ENCODE measurements at regions not wholly inside any gene's neighbourhood (a gene's known extent, or its start where the extent isn't known, plus 50 kb on each side); places are given as distances from the start of the nearest gene placed in this dataset.

DNA sequence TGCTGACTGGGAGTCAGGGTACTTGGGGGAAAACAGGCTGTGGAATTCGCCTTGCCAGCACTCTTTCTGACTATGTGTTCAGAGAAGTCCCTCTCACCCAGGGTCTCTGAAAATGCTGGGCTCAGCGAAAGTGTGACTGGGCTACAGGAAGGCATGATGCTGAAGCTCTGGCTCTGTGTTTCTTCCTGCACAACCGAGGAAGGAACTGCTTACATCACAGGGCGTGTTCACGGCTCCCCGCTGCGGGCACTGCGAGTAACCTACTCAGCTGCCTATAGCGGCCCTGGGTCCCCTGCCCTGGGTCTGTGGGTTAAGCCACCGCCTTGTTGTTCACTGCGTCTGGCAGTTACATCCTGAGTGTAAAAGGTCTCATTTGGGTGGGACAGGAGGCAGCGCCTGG lies 222.4 kb upstream of the IRX4 start:
- DNase-seq (no peak), ATAC-seq (no peak)
- H3K27ac ChIP-seq = no peak overlapping the region
- H3K36me3 ChIP-seq = no peaks in the 10 kb centered on the region
- H3K9me3 ChIP-seq = no peaks in the 10 kb centered on the region
- H3K4me3 ChIP-seq = no peak overlapping the region
- intact Hi-C loops (cut with DNase I) = no loop called here
- TF ChIP-seq, protein P1, sequence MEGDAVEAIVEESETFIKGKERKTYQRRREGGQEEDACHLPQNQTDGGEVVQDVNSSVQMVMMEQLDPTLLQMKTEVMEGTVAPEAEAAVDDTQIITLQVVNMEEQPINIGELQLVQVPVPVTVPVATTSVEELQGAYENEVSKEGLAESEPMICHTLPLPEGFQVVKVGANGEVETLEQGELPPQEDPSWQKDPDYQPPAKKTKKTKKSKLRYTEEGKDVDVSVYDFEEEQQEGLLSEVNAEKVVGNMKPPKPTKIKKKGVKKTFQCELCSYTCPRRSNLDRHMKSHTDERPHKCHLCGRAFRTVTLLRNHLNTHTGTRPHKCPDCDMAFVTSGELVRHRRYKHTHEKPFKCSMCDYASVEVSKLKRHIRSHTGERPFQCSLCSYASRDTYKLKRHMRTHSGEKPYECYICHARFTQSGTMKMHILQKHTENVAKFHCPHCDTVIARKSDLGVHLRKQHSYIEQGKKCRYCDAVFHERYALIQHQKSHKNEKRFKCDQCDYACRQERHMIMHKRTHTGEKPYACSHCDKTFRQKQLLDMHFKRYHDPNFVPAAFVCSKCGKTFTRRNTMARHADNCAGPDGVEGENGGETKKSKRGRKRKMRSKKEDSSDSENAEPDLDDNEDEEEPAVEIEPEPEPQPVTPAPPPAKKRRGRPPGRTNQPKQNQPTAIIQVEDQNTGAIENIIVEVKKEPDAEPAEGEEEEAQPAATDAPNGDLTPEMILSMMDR (IDR thresholded peaks at IDR 0.05) = no peak
- no peaks in the 10 kb centered on the region for H3K4me1 ChIP-seq
- H3K27me3 ChIP-seq (ENCODE audit: low read depth) = peaks cover under 1% of the 10 kb centered on the region

DNA sequence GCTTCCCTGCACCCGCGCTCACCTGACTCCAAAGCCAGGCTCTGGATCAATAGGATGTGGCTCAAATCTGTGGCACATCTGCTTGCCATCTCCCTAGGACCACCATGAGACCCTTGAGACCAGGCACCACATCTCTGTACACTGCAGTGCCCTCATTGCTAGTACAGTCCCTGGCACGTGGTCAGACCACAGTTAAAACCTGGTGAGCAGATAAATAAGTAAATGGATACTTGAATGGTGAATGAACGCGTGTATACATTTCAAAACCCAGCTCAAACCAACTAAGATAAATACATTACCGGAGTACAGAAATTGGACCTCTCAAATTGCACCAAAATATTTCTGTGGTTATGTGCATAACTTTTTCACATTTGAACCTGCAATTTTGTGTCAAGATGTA lies 221.2 kb upstream of the IRX4 start:
- H3K36me3 ChIP-seq = no peaks in the 10 kb centered on the region
- no peak for DNase-seq

DNA sequence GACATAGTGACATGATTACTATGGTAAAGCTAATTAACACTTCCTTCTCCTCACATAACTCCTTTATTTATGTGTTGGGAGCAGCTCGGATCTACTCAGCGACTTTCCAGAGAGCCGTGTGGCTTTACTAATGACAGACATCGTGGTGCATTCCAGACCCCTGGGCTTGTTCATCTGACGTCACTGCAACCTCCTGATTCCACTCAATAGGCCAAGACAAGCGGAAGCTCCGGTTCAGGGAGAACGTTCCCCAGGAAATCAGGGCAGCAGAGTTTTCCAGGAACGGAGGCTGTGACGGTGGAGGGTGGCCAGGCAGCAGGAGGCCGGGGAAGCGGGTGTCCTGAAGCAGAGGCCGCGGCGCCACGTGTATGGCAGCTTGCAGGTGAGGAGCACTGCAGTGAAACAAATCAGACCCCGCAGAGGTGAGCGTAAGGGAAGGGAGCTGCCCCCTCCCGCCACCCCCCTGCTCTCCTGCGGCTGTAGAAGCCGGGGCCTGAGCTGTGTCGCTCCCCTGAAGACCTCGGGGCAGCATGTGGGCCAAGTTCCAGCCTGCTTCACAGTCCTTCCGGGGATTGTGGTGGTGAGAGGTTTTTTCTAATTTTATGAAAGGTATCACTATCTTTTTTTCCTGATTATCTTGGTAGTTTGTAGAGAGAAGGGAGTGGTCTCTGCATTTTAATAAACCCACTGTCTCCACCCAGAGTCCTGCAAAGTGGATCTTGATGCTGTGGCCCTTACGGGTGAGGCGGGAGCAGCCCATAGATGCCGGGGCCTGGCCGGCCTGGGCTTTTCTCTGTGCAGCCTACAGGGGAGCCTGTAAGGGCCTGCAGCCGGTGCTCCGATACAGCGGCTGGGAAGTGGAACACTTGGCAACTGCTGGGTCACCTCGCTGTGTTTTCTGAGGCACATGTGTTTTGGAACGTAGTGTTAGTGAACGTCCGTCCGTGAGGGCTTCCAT lies 220.4 kb upstream of the IRX4 start:
- Histone ChIP-seq H3K27me3 (ENCODE audit: low read depth) (peaks cover 6% of the 10 kb centered on the region), H3K36me3 (no peaks in the 10 kb centered on the region), H3K4me1 (no peaks in the 10 kb centered on the region), H3K4me3 (no peak overlapping the region), H3K27ac (no peak overlapping the region), H3K9me3 (no peaks in the 10 kb centered on the region)
- TF ChIP-seq, protein P1 (IDR thresholded peaks at IDR 0.05) = no peak
- intact Hi-C loops (cut with DNase I) = no loop called here
- ATAC-seq = no peak
- DNase-seq = no peak

More for the DNA sequence above, 221.2 kb upstream of the IRX4 start:
- TF ChIP-seq, protein P1 (IDR thresholded peaks at IDR 0.05) = no peak
- Histone ChIP-seq H3K4me1 (no peaks in the 10 kb centered on the region), H3K27me3 (ENCODE audit: low read depth) (peaks cover 6% of the 10 kb centered on the region), H3K9me3 (no peaks in the 10 kb centered on the region), H3K27ac (no peak overlapping the region), H3K4me3 (no peak overlapping the region)
- intact Hi-C loops (cut with DNase I) = no loop called here
- no peak for ATAC-seq

DNA sequence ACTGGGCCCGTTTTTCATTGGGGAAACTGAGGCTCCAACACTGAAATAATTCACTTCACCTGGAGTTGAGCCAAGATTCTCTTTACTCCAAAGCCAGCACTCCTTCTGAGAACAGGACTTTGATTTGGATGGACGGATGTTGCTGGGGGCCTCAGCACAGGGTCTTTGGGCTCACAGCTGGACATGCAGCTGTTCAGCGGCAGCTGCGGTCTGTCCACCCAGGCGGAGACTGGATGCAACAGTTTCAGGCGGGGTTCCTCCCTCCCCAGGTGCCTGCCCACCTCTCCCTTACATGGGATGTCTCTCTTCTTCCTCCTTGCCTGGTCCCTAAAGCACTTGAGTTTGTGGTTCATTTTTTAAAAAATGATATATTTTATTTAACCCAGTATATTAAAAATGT lies 219.0 kb upstream of the IRX4 start:
- H3K27me3 ChIP-seq (ENCODE audit: low read depth) = peaks cover 6% of the 10 kb centered on the region
- no peaks in the 10 kb centered on the region for H3K9me3 ChIP-seq
- H3K4me1 ChIP-seq = no peaks in the 10 kb centered on the region
- H3K36me3 ChIP-seq = no peaks in the 10 kb centered on the region
- TF ChIP-seq, protein P1 (IDR thresholded peaks at IDR 0.05) = no peak
- H3K4me3 ChIP-seq = no peak overlapping the region
- ATAC-seq (no peak), DNase-seq (no peak)
- H3K27ac ChIP-seq = no peak overlapping the region
- intact Hi-C loops (cut with DNase I) = no loop called here

DNA sequence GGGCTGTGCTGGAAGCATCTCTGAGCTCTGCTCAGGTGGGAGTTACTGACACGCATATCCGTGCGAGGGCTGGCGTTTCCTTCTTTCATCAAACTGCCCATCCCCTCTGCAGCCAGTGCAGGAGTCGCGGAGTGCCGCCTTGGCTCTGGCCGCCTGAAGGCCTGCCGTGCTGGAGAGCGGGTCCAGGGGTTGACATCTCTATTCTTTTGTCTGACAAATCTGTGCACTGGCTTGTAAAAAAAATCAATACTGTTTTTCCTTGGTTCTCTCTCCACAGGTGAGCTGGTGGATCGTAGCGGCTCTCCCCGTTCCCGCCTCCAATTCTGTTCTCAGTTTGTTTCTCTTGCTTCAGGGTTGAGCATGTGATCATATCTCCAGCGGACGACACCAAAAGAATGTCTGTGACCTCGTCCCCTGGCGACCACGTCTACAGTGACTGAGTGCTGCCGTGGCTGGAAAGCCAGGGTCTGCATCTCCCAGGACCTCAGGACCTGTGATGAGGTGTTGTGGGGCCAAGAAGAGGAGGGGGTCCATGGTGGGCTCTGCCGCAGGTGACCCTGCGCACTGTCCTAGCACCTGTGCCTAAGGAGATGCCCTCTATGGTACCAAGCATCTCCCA lies 214.3 kb upstream of the IRX4 start:
- Histone ChIP-seq H3K4me3 (no peak overlapping the region), H3K4me1 (no peaks in the 10 kb centered on the region), H3K9me3 (no peaks in the 10 kb centered on the region), H3K36me3 (no peaks in the 10 kb centered on the region), H3K27me3 (ENCODE audit: low read depth) (peaks cover 6% of the 10 kb centered on the region), H3K27ac (no peak overlapping the region)
- intact Hi-C loops (cut with DNase I) = no loop called here
- no peak for ATAC-seq
- TF ChIP-seq, protein P1 (IDR thresholded peaks at IDR 0.05) = no peak
- no peak for DNase-seq

All from lower lobe of right lung (tissue), 2 donors.